ENCODE measurements at regions not wholly inside any gene's neighbourhood (a gene's known extent, or its start where the extent isn't known, plus 50 kb on each side); places are given as distances from the start of the nearest gene placed in this dataset.

- no TSS peak for BruUV-seq (replicated peaks)
- peak overlapping the region; percentile 80 for H3K27ac ChIP-seq (ENCODE audit: low read length)
- H3K9ac ChIP-seq (ENCODE audit: low read length), result no peak overlapping the region; the same call in 1 of the 2 replicates
- POLR2A ChIA-PET (ENCODE audit: unreplicated experiment), result interaction anchor here (0.6 kb wide), 1 partner anchor 413 kb away, joined by 4 read pairs; no protein-coding TSS in a partner anchor
- TF ChIP-seq EZH2phosphoT487 (IDR thresholded peaks at IDR 0.05; ENCODE audit: borderline replicate concordance, low read length) (no peak), EZH2 (IDR thresholded peaks at IDR 0.05; ENCODE audit: low read length, unreplicated experiment) (no peak), CTCF (conservative IDR thresholded peaks at IDR 0.05; ENCODE audit: low read depth, low read length) (no peak)
- H3F3A ChIP-seq (ENCODE audit: low read length, unreplicated experiment), result no peaks in the 10 kb centered on the region
- no peaks in the 10 kb centered on the region for H3K36me3 ChIP-seq (ENCODE audit: low read depth, low read length)
- no peaks in the 10 kb centered on the region for H3K9me2 ChIP-seq (replicated peaks; ENCODE audit: low read length)
- peak; percentile 31 for ATAC-seq
- H3K4me1 ChIP-seq (ENCODE audit: insufficient read depth, low read length), result peaks cover 57% of the 10 kb centered on the region
- no peak overlapping the region for H3K4me2 ChIP-seq (ENCODE audit: low read length)
- H2AFZ ChIP-seq (ENCODE audit: low read length), result no peak overlapping the region
- no peaks in the 10 kb centered on the region for H4K20me1 ChIP-seq (ENCODE audit: low read length)
- peak; percentile 32 for DNase-seq
- H3K79me2 ChIP-seq (ENCODE audit: low read length), result no peaks in the 10 kb centered on the region
- CTCF ChIA-PET, result no interaction called here
- no peak overlapping the region for H3K4me3 ChIP-seq (ENCODE audit: low read length)
- intact Hi-C loops (cut with micrococcal nuclease), result loop anchor here (5.0 kb wide), 2 partner anchors 121 to 139 kb away; no protein-coding TSS in a partner anchor
- H3K9me3 ChIP-seq (ENCODE audit: low read length), result no peaks in the 10 kb centered on the region
- H3K27me3 ChIP-seq (ENCODE audit: low read length), result no peaks in the 10 kb centered on the region
Measured at GRCh38 chr5:58318468-58318867, 141.4 kb downstream of the PLK2 start.

- no peak for TF ChIP-seq EZH2 (IDR thresholded peaks at IDR 0.05; ENCODE audit: low read length, unreplicated experiment)
- Histone ChIP-seq H3K27me3 (ENCODE audit: low read length) (no peaks in the 10 kb centered on the region), H4K20me1 (ENCODE audit: low read length) (no peaks in the 10 kb centered on the region), H3K4me1 (ENCODE audit: insufficient read depth, low read length) (peaks cover 55% of the 10 kb centered on the region), H3K4me2 (ENCODE audit: low read length) (no peak overlapping the region; the same call in 1 of the 2 replicates), H3K27ac (ENCODE audit: low read length) (peak overlapping the region; percentile 80), H3K36me3 (ENCODE audit: low read depth, low read length) (no peaks in the 10 kb centered on the region), H3K79me2 (ENCODE audit: low read length) (no peaks in the 10 kb centered on the region), H3K9me2 (replicated peaks; ENCODE audit: low read length) (no peaks in the 10 kb centered on the region), H3K9ac (ENCODE audit: low read length) (no peak overlapping the region), H3K9me3 (ENCODE audit: low read length) (no peaks in the 10 kb centered on the region), H2AFZ (ENCODE audit: low read length) (no peak overlapping the region), H3K4me3 (ENCODE audit: low read length) (no peak overlapping the region), H3F3A (ENCODE audit: low read length, unreplicated experiment) (no peaks in the 10 kb centered on the region)
- no TSS peak for BruUV-seq (replicated peaks)
- ATAC-seq (no peak), DNase-seq (no peak)
- intact Hi-C loops (cut with micrococcal nuclease), result loop anchor here (5.0 kb wide), 2 partner anchors 121 to 139 kb away; no protein-coding TSS in a partner anchor
- CTCF ChIA-PET, result no interaction called here
- POLR2A ChIA-PET (ENCODE audit: unreplicated experiment), result no interaction called here
Measured at GRCh38 chr5:58317808-58318207, 142.1 kb downstream of the PLK2 start.

DNA sequence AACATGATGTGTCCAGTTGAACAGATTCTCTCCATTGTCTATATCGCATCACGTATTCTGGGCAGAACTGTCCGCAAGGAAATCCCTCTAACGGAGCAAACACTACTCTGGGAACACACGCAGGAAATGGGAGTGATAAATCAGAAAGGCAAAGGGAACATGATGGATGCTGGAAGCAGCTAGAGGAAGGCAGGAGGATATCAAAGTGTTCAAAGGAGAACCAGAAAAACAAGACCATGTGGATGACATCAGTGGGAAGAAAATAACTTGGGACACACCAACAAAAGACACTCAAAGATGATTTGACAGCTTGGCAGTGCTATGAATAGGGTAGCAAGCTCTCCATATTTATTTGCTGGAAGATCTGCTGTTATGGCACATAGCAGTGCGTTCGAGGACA lies 142.9 kb downstream of the PLK2 start:
- Histone ChIP-seq H3K4me2 (ENCODE audit: low read length) (no peak overlapping the region), H3K9me2 (replicated peaks; ENCODE audit: low read length) (no peaks in the 10 kb centered on the region), H3K4me1 (ENCODE audit: insufficient read depth, low read length) (peaks cover 51% of the 10 kb centered on the region), H3K79me2 (ENCODE audit: low read length) (no peaks in the 10 kb centered on the region), H3K4me3 (ENCODE audit: low read length) (no peak overlapping the region), H4K20me1 (ENCODE audit: low read length) (no peaks in the 10 kb centered on the region), H3K36me3 (ENCODE audit: low read depth, low read length) (no peaks in the 10 kb centered on the region), H3K9me3 (ENCODE audit: low read length) (no peaks in the 10 kb centered on the region), H2AFZ (ENCODE audit: low read length) (no peak overlapping the region), H3K27ac (ENCODE audit: low read length) (0 out of 2 replicates have a peak overlapping the region, but pooled peaks have one; percentile 80), H3K27me3 (ENCODE audit: low read length) (no peaks in the 10 kb centered on the region), H3F3A (ENCODE audit: low read length, unreplicated experiment) (no peaks in the 10 kb centered on the region), H3K9ac (ENCODE audit: low read length) (peak overlapping the region; percentile 59)
- no TSS peak for BruUV-seq (replicated peaks)
- DNase-seq (peak; percentile 7), ATAC-seq (no peak)
- TF ChIP-seq CTCF (conservative IDR thresholded peaks at IDR 0.05; ENCODE audit: low read depth, low read length) (no peak), EZH2 (IDR thresholded peaks at IDR 0.05; ENCODE audit: low read length, unreplicated experiment) (no peak), EZH2phosphoT487 (IDR thresholded peaks at IDR 0.05; ENCODE audit: borderline replicate concordance, low read length) (no peak)
- ChIA-PET CTCF (no interaction called here), POLR2A (ENCODE audit: unreplicated experiment) (no interaction called here)
- intact Hi-C loops (cut with micrococcal nuclease), result loop anchor here (5.0 kb wide), 2 partner anchors 120 to 140 kb away; no protein-coding TSS in a partner anchor

Data from PC-3 (cell line).